GM19395 (cell line): ENCODE measurements at regions not wholly inside any gene's neighbourhood (a gene's known extent, or its start where the extent isn't known, plus 50 kb on each side); places are given as distances from the start of the nearest gene placed in this dataset.

Experiments used
- ATAC-seq: cut with Tn5 transposase; IDR thresholded peaks from one replicate; pipeline ENCODE4 v1.9.1; 2021; ENCODE audit warnings: mild to moderate bottlenecking, moderate library complexity; ENCODE audit not compliant: unreplicated experiment

- no peak for ATAC-seq
Observed at GRCh38 chr22:46064966-46065666, 85.2 kb upstream of the PPARA start.

GRCh38 chr22:46065691-46066454, 84.5 kb upstream of the PPARA start:
- no peak for ATAC-seq

- no peak for ATAC-seq
Observed at GRCh38 chr22:46066691-46067090, 83.6 kb upstream of the PPARA start.

- no peak for ATAC-seq
Observed at GRCh38 chr22:46067159-46068111, 82.9 kb upstream of the PPARA start.

GRCh38 chr22:46068181-46068592, 82.1 kb upstream of the PPARA start:
- ATAC-seq: no peak

- no peak for ATAC-seq
Observed at GRCh38 chr22:46068593-46069491, 81.5 kb upstream of the PPARA start.

GRCh38 chr22:46069521-46070214, 80.7 kb upstream of the PPARA start:
- no peak for ATAC-seq

GRCh38 chr22:46070215-46070802, 80.0 kb upstream of the PPARA start:
- no peak for ATAC-seq

- ATAC-seq: no peak
Observed at GRCh38 chr22:46070803-46071450, 79.4 kb upstream of the PPARA start.

- no peak for ATAC-seq
Observed at GRCh38 chr22:46071451-46072109, 78.7 kb upstream of the PPARA start.

- ATAC-seq: no peak
Observed at GRCh38 chr22:46072110-46072881, 78.0 kb upstream of the PPARA start.

GRCh38 chr22:46072981-46073682, 77.2 kb upstream of the PPARA start:
- no peak for ATAC-seq

GRCh38 chr22:46073683-46074504, 76.4 kb upstream of the PPARA start:
- no peak for ATAC-seq

GRCh38 chr22:46074771-46075551, 75.4 kb upstream of the PPARA start:
- ATAC-seq: no peak
